ENCODE measurements at regions not wholly inside any gene's neighbourhood (a gene's known extent, or its start where the extent isn't known, plus 50 kb on each side); places are given as distances from the start of the nearest gene placed in this dataset.

GRCh38 chr12:76611533-76611932 is 52.0 kb upstream of the OSBPL8 start:
- no peak overlapping the region for H3K4me3 ChIP-seq (ENCODE audit: control insufficient read depth in 1 of 7, extremely low read depth in 1 of 7, insufficient read depth in 4 of 7, low read depth in 2 of 7, low read length in 6 of 7)
- 94% methylated on average over 2 of the region's 2 CpGs for WGBS (ENCODE audit: insufficient coverage)
- no peaks in the 10 kb centered on the region for H3K9me3 ChIP-seq (ENCODE audit: control extremely low read depth in 1 of 5, control insufficient read depth in 4 of 5, insufficient read depth in 2 of 5, low read depth in 1 of 5, low read length in 4 of 5)
- POLR2A ChIA-PET: no interaction called here
- H3K27me3 ChIP-seq (replicated peaks in 2 of 5; ENCODE audit: control insufficient read depth in 4 of 5, insufficient read depth in 5 of 5, low read length in 4 of 5): no peaks in the 10 kb centered on the region
- CTCF ChIA-PET: no interaction called here
- no peaks in the 10 kb centered on the region for H3K36me3 ChIP-seq (ENCODE audit: control insufficient read depth in 4 of 4, insufficient read depth in 4 of 4, low read length in 3 of 4)
- no peak overlapping the region for H3K27ac ChIP-seq (ENCODE audit: insufficient read depth in 1 of 2, low read depth in 1 of 2, low read length in 2 of 2, poor library complexity in 1 of 2, severe bottlenecking in 2 of 2)
- no peak for DNase-seq
- H3K4me1 ChIP-seq (ENCODE audit: control extremely low read depth in 1 of 4, control insufficient read depth in 4 of 4, insufficient read depth in 4 of 4, low read length in 3 of 4): no peaks in the 10 kb centered on the region

GRCh38 chr12:76614364-76614763 is 54.8 kb upstream of the OSBPL8 start:
- Histone ChIP-seq H3K36me3 (ENCODE audit: control insufficient read depth in 4 of 4, insufficient read depth in 4 of 4, low read length in 3 of 4) (no peaks in the 10 kb centered on the region), H3K27me3 (replicated peaks in 2 of 5; ENCODE audit: control insufficient read depth in 4 of 5, insufficient read depth in 5 of 5, low read length in 4 of 5) (no peaks in the 10 kb centered on the region), H3K4me3 (ENCODE audit: control insufficient read depth in 1 of 7, extremely low read depth in 1 of 7, insufficient read depth in 4 of 7, low read depth in 2 of 7, low read length in 6 of 7) (no peak overlapping the region), H3K9me3 (ENCODE audit: control extremely low read depth in 1 of 5, control insufficient read depth in 4 of 5, insufficient read depth in 2 of 5, low read depth in 1 of 5, low read length in 4 of 5) (no peaks in the 10 kb centered on the region), H3K27ac (ENCODE audit: insufficient read depth in 1 of 2, low read depth in 1 of 2, low read length in 2 of 2, poor library complexity in 1 of 2, severe bottlenecking in 2 of 2) (no peak overlapping the region), H3K4me1 (ENCODE audit: control extremely low read depth in 1 of 4, control insufficient read depth in 4 of 4, insufficient read depth in 4 of 4, low read length in 3 of 4) (no peaks in the 10 kb centered on the region)
- ChIA-PET POLR2A (no interaction called here), CTCF (interaction anchor here (1.1 to 1.2 kb wide), 2 partner anchors 9 to 11 kb away, joined by 3 to 4 read pairs; no protein-coding TSS in a partner anchor)
- WGBS (ENCODE audit: insufficient coverage): 100% methylated on average over 2 of the region's 2 CpGs
- DNase-seq: no peak

- no peaks in the 10 kb centered on the region for H3K36me3 ChIP-seq (ENCODE audit: control insufficient read depth in 4 of 4, insufficient read depth in 4 of 4, low read length in 3 of 4)
- WGBS (ENCODE audit: insufficient coverage): 92% methylated on average over 2 of the region's 6 CpGs
- no peaks in the 10 kb centered on the region for H3K27me3 ChIP-seq (replicated peaks in 2 of 5; ENCODE audit: control insufficient read depth in 4 of 5, insufficient read depth in 5 of 5, low read length in 4 of 5)
- H3K4me3 ChIP-seq (ENCODE audit: control insufficient read depth in 1 of 7, extremely low read depth in 1 of 7, insufficient read depth in 4 of 7, low read depth in 2 of 7, low read length in 6 of 7): no peak overlapping the region
- ChIA-PET POLR2A (no interaction called here), CTCF (interaction anchor here (2.7 to 3.0 kb wide), 2 partner anchors 173 to 175 kb away, joined by 12 to 19 read pairs; no protein-coding TSS in a partner anchor)
- H3K4me1 ChIP-seq (ENCODE audit: control extremely low read depth in 1 of 4, control insufficient read depth in 4 of 4, insufficient read depth in 4 of 4, low read length in 3 of 4): peaks cover 0 to 2% (median 0%) of the 10 kb centered on the region in 4 experiments
- DNase-seq: no peak
- H3K27ac ChIP-seq (ENCODE audit: insufficient read depth in 1 of 2, low read depth in 1 of 2, low read length in 2 of 2, poor library complexity in 1 of 2, severe bottlenecking in 2 of 2): no peak overlapping the region
- no peaks in the 10 kb centered on the region for H3K9me3 ChIP-seq (ENCODE audit: control extremely low read depth in 1 of 5, control insufficient read depth in 4 of 5, insufficient read depth in 2 of 5, low read depth in 1 of 5, low read length in 4 of 5)
Observed at GRCh38 chr12:76618031-76618430, 58.5 kb upstream of the OSBPL8 start.

GRCh38 chr12:76621582-76622024 is 62.0 kb upstream of the OSBPL8 start:
- POLR2A ChIA-PET: interaction anchor here (0.6 kb wide), 1 partner anchor 13 kb away, joined by 3 read pairs; no protein-coding TSS in a partner anchor
- CTCF ChIA-PET: interaction anchor here (0.6 to 2.8 kb wide), 14 partner anchors 13 to 389 kb away, joined by 3 to 52 read pairs (median 4); no protein-coding TSS in a partner anchor

GRCh38 chr12:76622351-76622750 is 62.8 kb upstream of the OSBPL8 start:
- no peak for DNase-seq
- Histone ChIP-seq H3K4me3 (ENCODE audit: control insufficient read depth in 1 of 7, extremely low read depth in 1 of 7, insufficient read depth in 4 of 7, low read depth in 2 of 7, low read length in 6 of 7) (no peak overlapping the region), H3K9me3 (ENCODE audit: control extremely low read depth in 1 of 5, control insufficient read depth in 4 of 5, insufficient read depth in 2 of 5, low read depth in 1 of 5, low read length in 4 of 5) (no peaks in the 10 kb centered on the region), H3K4me1 (ENCODE audit: control extremely low read depth in 1 of 4, control insufficient read depth in 4 of 4, insufficient read depth in 4 of 4, low read length in 3 of 4) (peaks cover 0 to 2% (median 0%) of the 10 kb centered on the region in 4 experiments), H3K27ac (ENCODE audit: insufficient read depth in 1 of 2, low read depth in 1 of 2, low read length in 2 of 2, poor library complexity in 1 of 2, severe bottlenecking in 2 of 2) (no peak overlapping the region), H3K36me3 (ENCODE audit: control insufficient read depth in 4 of 4, insufficient read depth in 4 of 4, low read length in 3 of 4) (no peaks in the 10 kb centered on the region), H3K27me3 (replicated peaks in 2 of 5; ENCODE audit: control insufficient read depth in 4 of 5, insufficient read depth in 5 of 5, low read length in 4 of 5) (no peaks in the 10 kb centered on the region)
- POLR2A ChIA-PET: no interaction called here
- CTCF ChIA-PET: interaction anchor here (0.7 to 2.8 kb wide), 14 partner anchors 8 to 389 kb away, joined by 3 to 52 read pairs (median 4); no protein-coding TSS in a partner anchor
- WGBS (ENCODE audit: insufficient coverage): 89% methylated on average over 5 of the region's 5 CpGs

More at GRCh38 chr12:76621582-76622024, 62.0 kb upstream of the OSBPL8 start:
- WGBS (ENCODE audit: insufficient coverage): 0% methylated on average over 1 of the region's 1 CpG
- no peaks in the 10 kb centered on the region for H3K9me3 ChIP-seq (ENCODE audit: control extremely low read depth in 1 of 5, control insufficient read depth in 4 of 5, insufficient read depth in 2 of 5, low read depth in 1 of 5, low read length in 4 of 5)
- no peaks in the 10 kb centered on the region for H3K36me3 ChIP-seq (ENCODE audit: control insufficient read depth in 4 of 4, insufficient read depth in 4 of 4, low read length in 3 of 4)
- peaks cover 0 to 2% (median 0%) of the 10 kb centered on the region in 4 experiments for H3K4me1 ChIP-seq (ENCODE audit: control extremely low read depth in 1 of 4, control insufficient read depth in 4 of 4, insufficient read depth in 4 of 4, low read length in 3 of 4)
- H3K27ac ChIP-seq (ENCODE audit: insufficient read depth in 1 of 2, low read depth in 1 of 2, low read length in 2 of 2, poor library complexity in 1 of 2, severe bottlenecking in 2 of 2): no peak overlapping the region
- H3K4me3 ChIP-seq (ENCODE audit: control insufficient read depth in 1 of 7, extremely low read depth in 1 of 7, insufficient read depth in 4 of 7, low read depth in 2 of 7, low read length in 6 of 7): no peak overlapping the region
- peak; percentile 70 to 86 (median 77) for DNase-seq
- H3K27me3 ChIP-seq (replicated peaks in 2 of 5; ENCODE audit: control insufficient read depth in 4 of 5, insufficient read depth in 5 of 5, low read length in 4 of 5): no peaks in the 10 kb centered on the region

- POLR2A ChIA-PET: no interaction called here
- CTCF ChIA-PET: interaction anchor here (0.7 to 2.8 kb wide), 11 partner anchors 8 to 388 kb away, joined by 3 to 52 read pairs (median 4); no protein-coding TSS in a partner anchor
- Histone ChIP-seq H3K36me3 (ENCODE audit: control insufficient read depth in 4 of 4, insufficient read depth in 4 of 4, low read length in 3 of 4) (no peaks in the 10 kb centered on the region), H3K27me3 (replicated peaks in 2 of 5; ENCODE audit: control insufficient read depth in 4 of 5, insufficient read depth in 5 of 5, low read length in 4 of 5) (no peaks in the 10 kb centered on the region), H3K9me3 (ENCODE audit: control extremely low read depth in 1 of 5, control insufficient read depth in 4 of 5, insufficient read depth in 2 of 5, low read depth in 1 of 5, low read length in 4 of 5) (no peaks in the 10 kb centered on the region), H3K4me3 (ENCODE audit: control insufficient read depth in 1 of 7, extremely low read depth in 1 of 7, insufficient read depth in 4 of 7, low read depth in 2 of 7, low read length in 6 of 7) (no peak overlapping the region), H3K27ac (ENCODE audit: insufficient read depth in 1 of 2, low read depth in 1 of 2, low read length in 2 of 2, poor library complexity in 1 of 2, severe bottlenecking in 2 of 2) (no peak overlapping the region), H3K4me1 (ENCODE audit: control extremely low read depth in 1 of 4, control insufficient read depth in 4 of 4, insufficient read depth in 4 of 4, low read length in 3 of 4) (peaks cover 0 to 2% (median 0%) of the 10 kb centered on the region in 4 experiments)
- no peak for DNase-seq
Observed at GRCh38 chr12:76622915-76623314, 63.3 kb upstream of the OSBPL8 start.

GRCh38 chr12:76623931-76624330 is 64.4 kb upstream of the OSBPL8 start:
- Histone ChIP-seq H3K36me3 (ENCODE audit: control insufficient read depth in 4 of 4, insufficient read depth in 4 of 4, low read length in 3 of 4) (no peaks in the 10 kb centered on the region), H3K27ac (ENCODE audit: insufficient read depth in 1 of 2, low read depth in 1 of 2, low read length in 2 of 2, poor library complexity in 1 of 2, severe bottlenecking in 2 of 2) (no peak overlapping the region), H3K9me3 (ENCODE audit: control extremely low read depth in 1 of 5, control insufficient read depth in 4 of 5, insufficient read depth in 2 of 5, low read depth in 1 of 5, low read length in 4 of 5) (no peaks in the 10 kb centered on the region), H3K27me3 (replicated peaks in 2 of 5; ENCODE audit: control insufficient read depth in 4 of 5, insufficient read depth in 5 of 5, low read length in 4 of 5) (no peaks in the 10 kb centered on the region), H3K4me3 (ENCODE audit: control insufficient read depth in 1 of 7, extremely low read depth in 1 of 7, insufficient read depth in 4 of 7, low read depth in 2 of 7, low read length in 6 of 7) (no peak overlapping the region), H3K4me1 (ENCODE audit: control extremely low read depth in 1 of 4, control insufficient read depth in 4 of 4, insufficient read depth in 4 of 4, low read length in 3 of 4) (peaks cover 0 to 2% (median 0%) of the 10 kb centered on the region in 4 experiments)
- no peak for DNase-seq
- CTCF ChIA-PET: interaction anchor here (1.8 kb wide), 1 partner anchor 141 kb away, joined by 3 read pairs; no protein-coding TSS in a partner anchor
- WGBS (ENCODE audit: insufficient coverage): 100% methylated on average over 2 of the region's 2 CpGs
- POLR2A ChIA-PET: no interaction called here
